ENCODE measurements at regions not wholly inside any gene's neighbourhood (a gene's known extent, or its start where the extent isn't known, plus 50 kb on each side); places are given as distances from the start of the nearest gene placed in this dataset.
"Not testable (repeated sequence)": the region's sequence is repeated elsewhere in the genome, so short reads cannot be mapped to it uniquely, and the experiment has no call there.

DNA sequence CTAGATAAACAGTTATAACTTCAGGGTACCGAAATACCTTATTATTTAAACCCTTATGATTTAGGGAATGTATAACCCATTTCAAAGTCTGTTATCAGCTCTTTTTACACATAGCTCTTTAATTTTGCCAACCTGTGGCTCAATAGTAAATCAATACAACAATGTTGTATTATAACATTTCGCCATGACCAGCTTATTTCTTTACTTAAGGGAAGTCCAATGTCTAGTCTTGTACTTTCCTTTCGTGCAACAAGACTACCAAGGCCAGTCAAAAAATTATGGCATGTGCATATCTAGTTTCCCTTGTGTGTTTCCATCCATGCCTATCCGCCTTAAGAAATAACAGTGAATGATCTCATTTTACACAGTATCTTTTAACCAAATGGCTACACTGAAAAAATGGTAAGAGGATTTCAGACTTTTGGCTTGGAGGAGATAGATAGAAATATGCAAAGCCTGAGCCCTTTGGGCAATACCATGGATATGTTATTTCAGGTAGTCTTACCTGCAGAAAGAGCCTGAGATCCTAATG lies 239.5 kb upstream of the RPS23 start:
- no peak overlapping the region for H3K4me3 Mint-ChIP-seq
- TF ChIP-seq, protein P1, sequence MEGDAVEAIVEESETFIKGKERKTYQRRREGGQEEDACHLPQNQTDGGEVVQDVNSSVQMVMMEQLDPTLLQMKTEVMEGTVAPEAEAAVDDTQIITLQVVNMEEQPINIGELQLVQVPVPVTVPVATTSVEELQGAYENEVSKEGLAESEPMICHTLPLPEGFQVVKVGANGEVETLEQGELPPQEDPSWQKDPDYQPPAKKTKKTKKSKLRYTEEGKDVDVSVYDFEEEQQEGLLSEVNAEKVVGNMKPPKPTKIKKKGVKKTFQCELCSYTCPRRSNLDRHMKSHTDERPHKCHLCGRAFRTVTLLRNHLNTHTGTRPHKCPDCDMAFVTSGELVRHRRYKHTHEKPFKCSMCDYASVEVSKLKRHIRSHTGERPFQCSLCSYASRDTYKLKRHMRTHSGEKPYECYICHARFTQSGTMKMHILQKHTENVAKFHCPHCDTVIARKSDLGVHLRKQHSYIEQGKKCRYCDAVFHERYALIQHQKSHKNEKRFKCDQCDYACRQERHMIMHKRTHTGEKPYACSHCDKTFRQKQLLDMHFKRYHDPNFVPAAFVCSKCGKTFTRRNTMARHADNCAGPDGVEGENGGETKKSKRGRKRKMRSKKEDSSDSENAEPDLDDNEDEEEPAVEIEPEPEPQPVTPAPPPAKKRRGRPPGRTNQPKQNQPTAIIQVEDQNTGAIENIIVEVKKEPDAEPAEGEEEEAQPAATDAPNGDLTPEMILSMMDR (conservative IDR thresholded peaks at IDR 0.05) = no peak
- H3K27ac Mint-ChIP-seq (ENCODE audit: unreplicated experiment) = no peak overlapping the region
- H3K36me3 Mint-ChIP-seq (ENCODE audit: low read depth) = no peaks in the 10 kb centered on the region
- peaks cover 19% of the 10 kb centered on the region for H3K4me1 Mint-ChIP-seq
- no peak for DNase-seq (ENCODE audit: low read depth, low spot score)
- no peaks in the 10 kb centered on the region for H3K27me3 Mint-ChIP-seq (ENCODE audit: low read depth)
- no peaks in the 10 kb centered on the region for H3K9me3 Mint-ChIP-seq

GRCh38 chr5:82513738-82514137 lies 235.6 kb upstream of the RPS23 start:
- DNase-seq (ENCODE audit: low read depth, low spot score) = no peak
- Mint-ChIP-seq H3K4me3 (no peak overlapping the region), H3K4me1 (peaks cover 5% of the 10 kb centered on the region), H3K9me3 (peaks cover 2% of the 10 kb centered on the region), H3K27me3 (ENCODE audit: low read depth) (no peaks in the 10 kb centered on the region), H3K27ac (ENCODE audit: unreplicated experiment) (no peak overlapping the region), H3K36me3 (ENCODE audit: low read depth) (no peaks in the 10 kb centered on the region)
- TF ChIP-seq, protein P1 (conservative IDR thresholded peaks at IDR 0.05) = no peak

- H3K4me3 Mint-ChIP-seq = no peak overlapping the region
- DNase-seq (ENCODE audit: low read depth, low spot score) = no peak
- H3K9me3 Mint-ChIP-seq = peaks cover 8% of the 10 kb centered on the region
Observed at GRCh38 chr5:82512025-82512424, 233.9 kb upstream of the RPS23 start.

GRCh38 chr5:82511134-82511533 lies 233.0 kb upstream of the RPS23 start:
- Mint-ChIP-seq H3K4me3 (no peak overlapping the region), H3K27ac (ENCODE audit: unreplicated experiment) (peak overlapping the region; percentile 43), H3K27me3 (ENCODE audit: low read depth) (no peaks in the 10 kb centered on the region), H3K4me1 (peaks cover 5% of the 10 kb centered on the region), H3K9me3 (peaks cover 8% of the 10 kb centered on the region), H3K36me3 (ENCODE audit: low read depth) (peaks cover 4% of the 10 kb centered on the region)
- TF ChIP-seq, protein P1 (conservative IDR thresholded peaks at IDR 0.05) = no peak
- no peak for DNase-seq (ENCODE audit: low read depth, low spot score)

More at GRCh38 chr5:82512025-82512424, 233.9 kb upstream of the RPS23 start:
- H3K27ac Mint-ChIP-seq (ENCODE audit: unreplicated experiment) = no peak overlapping the region
- no peaks in the 10 kb centered on the region for H3K27me3 Mint-ChIP-seq (ENCODE audit: low read depth)
- TF ChIP-seq, protein P1 (conservative IDR thresholded peaks at IDR 0.05) = no peak
- H3K4me1 Mint-ChIP-seq = peaks cover 5% of the 10 kb centered on the region
- H3K36me3 Mint-ChIP-seq (ENCODE audit: low read depth) = no peaks in the 10 kb centered on the region

DNA sequence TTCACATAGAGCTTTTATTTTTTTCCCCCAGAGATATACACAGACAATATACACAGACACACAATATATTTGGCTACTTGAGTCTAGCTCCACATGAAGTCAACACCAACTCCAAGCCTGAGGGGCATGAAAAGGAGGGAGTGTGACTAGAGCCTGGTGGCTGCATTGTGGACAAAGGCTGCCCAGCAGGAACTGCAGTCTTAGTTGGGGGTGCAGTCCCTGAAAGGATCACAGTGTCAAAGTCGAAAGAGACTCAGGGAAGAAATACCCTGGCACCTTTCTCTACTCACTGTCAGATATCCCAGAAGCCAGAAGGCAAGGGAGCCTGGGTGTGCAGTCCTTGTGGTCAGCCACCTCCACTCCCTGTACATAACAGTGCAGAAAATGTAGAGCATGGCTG lies 231.6 kb upstream of the RPS23 start:
- H3K36me3 Mint-ChIP-seq (ENCODE audit: low read depth) = peaks cover 4% of the 10 kb centered on the region
- peaks cover 5% of the 10 kb centered on the region for H3K4me1 Mint-ChIP-seq
- DNase-seq (ENCODE audit: low read depth, low spot score) = no peak
- H3K27ac Mint-ChIP-seq (ENCODE audit: unreplicated experiment) = no peak overlapping the region
- no peak overlapping the region for H3K4me3 Mint-ChIP-seq
- H3K9me3 Mint-ChIP-seq = peaks cover 8% of the 10 kb centered on the region
- H3K27me3 Mint-ChIP-seq (ENCODE audit: low read depth) = no peaks in the 10 kb centered on the region
- TF ChIP-seq, protein P1 (conservative IDR thresholded peaks at IDR 0.05) = no peak

- not testable (repeated sequence) for H3K27ac Mint-ChIP-seq (ENCODE audit: unreplicated experiment)
Observed at GRCh38 chr5:82506390-82506789, 228.2 kb upstream of the RPS23 start.

More at GRCh38 chr5:82506390-82506789, 228.2 kb upstream of the RPS23 start:
- H3K4me1 Mint-ChIP-seq; H3K4me3 Mint-ChIP-seq; H3K27me3 Mint-ChIP-seq (ENCODE audit: low read depth); H3K36me3 Mint-ChIP-seq (ENCODE audit: low read depth); DNase-seq (ENCODE audit: low read depth, low spot score): not testable (repeated sequence)
- peaks cover 11% of the 10 kb centered on the region for H3K9me3 Mint-ChIP-seq

All from neural crest cell (in vitro differentiated cells).